Astrocyte (in vitro differentiated cells and primary cell): ENCODE measurements at regions not wholly inside any gene's neighbourhood (a gene's known extent, or its start where the extent isn't known, plus 50 kb on each side); places are given as distances from the start of the nearest gene placed in this dataset.

Source experiments
- DNase-seq: peaks from one replicate; pipeline ENCODE4 v3.0.0-alpha.2; 2010; ENCODE audit warnings: low read depth
- FAIRE-seq: peaks from 2 replicates; lab custom pipeline; 2011; peaks lifted over from hg19 to GRCh38; lab: Jason Lieb, UNC
- H2AFZ ChIP-seq: 2 replicates; pipeline ENCODE4 v1.6.0; 2012; ENCODE audit warnings: low read depth, low read length, inconsistent platforms
- H3K27ac ChIP-seq: 2 replicates; pipeline ENCODE4 v1.5.1; 2011; ENCODE audit warnings: low read depth, low read length, inconsistent platforms
- H3K27me3 ChIP-seq: 2 replicates; pipeline ENCODE4 v1.6.0; 2011; ENCODE audit warnings: low read length, inconsistent platforms; ENCODE audit not compliant: insufficient read depth
- H3K36me3 ChIP-seq: 2 replicates; pipeline ENCODE4 v1.5.1; 2011; ENCODE audit warnings: low read length, inconsistent platforms; ENCODE audit not compliant: insufficient read depth
- H3K4me1 ChIP-seq: 2 replicates; pipeline ENCODE4 v1.5.1; 2011; ENCODE audit warnings: low read length, inconsistent platforms; ENCODE audit not compliant: insufficient read depth
- H3K4me2 ChIP-seq: 2 replicates; pipeline ENCODE4 v1.6.0; 2012; ENCODE audit warnings: low read length, inconsistent platforms
- H3K4me3 ChIP-seq: 2 replicates; pipeline ENCODE4 v1.5.1; 2011; ENCODE audit warnings: low read depth, mild to moderate bottlenecking, low read length, inconsistent platforms; ENCODE audit not compliant: insufficient read depth
- H3K79me2 ChIP-seq: 2 replicates; pipeline ENCODE4 v1.6.0; 2012; ENCODE audit warnings: mild to moderate bottlenecking, low read length, inconsistent platforms; ENCODE audit not compliant: insufficient read depth
- H3K9ac ChIP-seq: 2 replicates; pipeline ENCODE4 v1.6.0; 2012; ENCODE audit warnings: mild to moderate bottlenecking, low read length, inconsistent platforms
- H3K9me3 ChIP-seq: 2 replicates; pipeline ENCODE4 v1.5.1; 2012; ENCODE audit warnings: low read depth, mild to moderate bottlenecking, low read length, inconsistent platforms; ENCODE audit not compliant: insufficient read depth
- H4K20me1 ChIP-seq: 2 replicates; pipeline ENCODE4 v1.6.0; 2012; ENCODE audit warnings: low read length, inconsistent platforms; ENCODE audit not compliant: insufficient read depth
- H3K27ac Mint-ChIP-seq: one replicate; pipeline ENCODE4 v1.8.0; 2021; ENCODE audit warnings: mild to moderate bottlenecking, mixed read lengths; ENCODE audit not compliant: unreplicated experiment
- H3K27me3 Mint-ChIP-seq: one replicate; pipeline ENCODE4 v1.8.0; 2021; ENCODE audit warnings: low read depth, mixed read lengths; ENCODE audit not compliant: unreplicated experiment
- H3K36me3 Mint-ChIP-seq: one replicate; pipeline ENCODE4 v1.8.0; 2021; ENCODE audit warnings: low read depth, mixed read lengths; ENCODE audit not compliant: unreplicated experiment
- H3K4me1 Mint-ChIP-seq: one replicate; pipeline ENCODE4 v1.8.0; 2021; ENCODE audit warnings: low read depth, mixed read lengths; ENCODE audit not compliant: unreplicated experiment
- H3K4me3 Mint-ChIP-seq: one replicate; pipeline ENCODE4 v1.8.0; 2021; ENCODE audit warnings: mild to moderate bottlenecking, moderate library complexity, mixed read lengths; ENCODE audit not compliant: unreplicated experiment
- H3K9me3 Mint-ChIP-seq: one replicate; pipeline ENCODE4 v1.8.0; 2021; ENCODE audit warnings: mild to moderate bottlenecking, mixed read lengths; ENCODE audit not compliant: unreplicated experiment
- EZH2 ChIP-seq: IDR thresholded peaks from 2 replicates; pipeline ENCODE4 v1.6.1; 2012; ENCODE audit warnings: mild to moderate bottlenecking, low read length, inconsistent platforms; ENCODE audit not compliant: insufficient read depth
- TF ChIP-seq, protein P1 (sequence below): IDR thresholded peaks from 2 replicates; pipeline ENCODE4 v1.5.1; 2011; ENCODE audit warnings: low read depth, mild to moderate bottlenecking, inconsistent platforms, low read length, moderate library complexity; ENCODE audit not compliant: insufficient read depth

DNA sequence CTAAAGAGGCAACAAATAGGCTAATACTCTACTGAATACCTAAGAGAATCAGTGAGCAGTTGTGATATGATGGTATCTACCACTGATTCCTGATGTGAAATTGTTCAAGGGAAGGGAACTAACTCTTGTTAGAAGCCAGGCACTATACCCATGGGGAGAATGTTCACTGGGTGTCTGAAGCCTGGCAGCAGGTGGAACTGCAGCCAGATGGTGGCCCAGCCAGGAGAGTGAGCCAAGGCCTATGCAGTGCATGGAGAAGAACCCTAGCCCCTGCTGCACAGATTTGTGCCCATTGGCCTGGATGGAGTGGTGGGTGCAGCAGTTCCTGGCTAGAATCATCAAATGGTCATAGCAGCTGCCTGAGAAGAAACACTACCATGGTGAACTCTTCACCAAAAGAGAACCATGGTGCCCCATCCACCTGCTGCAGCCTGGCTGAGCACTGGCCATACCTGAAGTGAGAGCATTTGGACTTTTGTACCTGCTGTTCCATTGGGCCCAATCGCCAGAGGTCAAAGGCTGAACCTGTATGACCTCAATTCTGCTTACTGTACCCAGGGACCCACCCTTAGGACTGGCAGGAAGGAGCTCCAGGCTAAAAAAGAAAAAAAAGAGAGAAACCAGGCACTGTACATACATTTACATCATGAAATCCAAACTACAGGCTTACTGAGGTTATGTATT lies 118.8 kb upstream of the IVNS1ABP start:
- FAIRE-seq = no peak
- no peaks in the 10 kb centered on the region for H3K9me3 Mint-ChIP-seq

DNA sequence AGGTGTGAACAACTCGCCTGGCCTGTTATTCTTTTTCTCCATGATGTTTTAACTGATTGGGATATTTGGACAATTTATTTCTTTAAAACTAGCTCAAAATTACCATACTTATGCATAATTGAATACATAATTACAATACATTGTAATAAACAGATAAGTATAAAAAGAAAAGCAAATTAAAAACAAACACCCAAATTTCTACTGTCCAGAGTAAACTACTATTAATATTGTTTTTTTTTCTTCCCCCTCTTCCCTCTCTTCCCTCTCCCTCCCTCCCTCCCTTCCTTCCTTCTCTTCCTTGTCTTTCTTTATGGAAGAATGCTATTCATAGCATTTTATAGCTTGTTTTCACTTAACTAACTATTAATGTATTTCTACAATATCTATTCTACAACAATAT lies 117.7 kb upstream of the IVNS1ABP start:
- no peaks in the 10 kb centered on the region for H3K4me1 Mint-ChIP-seq
- H3K27me3 ChIP-seq = no peaks in the 10 kb centered on the region
- no peaks in the 10 kb centered on the region for H3K36me3 ChIP-seq
- no peaks in the 10 kb centered on the region for H3K79me2 ChIP-seq
- no peak overlapping the region for H3K27ac Mint-ChIP-seq
- H3K4me1 ChIP-seq = peaks cover 8% of the 10 kb centered on the region
- H3K9me3 ChIP-seq = no peaks in the 10 kb centered on the region
- H3K9ac ChIP-seq = no peak overlapping the region
- DNase-seq = no peak
- TF ChIP-seq, protein P1, sequence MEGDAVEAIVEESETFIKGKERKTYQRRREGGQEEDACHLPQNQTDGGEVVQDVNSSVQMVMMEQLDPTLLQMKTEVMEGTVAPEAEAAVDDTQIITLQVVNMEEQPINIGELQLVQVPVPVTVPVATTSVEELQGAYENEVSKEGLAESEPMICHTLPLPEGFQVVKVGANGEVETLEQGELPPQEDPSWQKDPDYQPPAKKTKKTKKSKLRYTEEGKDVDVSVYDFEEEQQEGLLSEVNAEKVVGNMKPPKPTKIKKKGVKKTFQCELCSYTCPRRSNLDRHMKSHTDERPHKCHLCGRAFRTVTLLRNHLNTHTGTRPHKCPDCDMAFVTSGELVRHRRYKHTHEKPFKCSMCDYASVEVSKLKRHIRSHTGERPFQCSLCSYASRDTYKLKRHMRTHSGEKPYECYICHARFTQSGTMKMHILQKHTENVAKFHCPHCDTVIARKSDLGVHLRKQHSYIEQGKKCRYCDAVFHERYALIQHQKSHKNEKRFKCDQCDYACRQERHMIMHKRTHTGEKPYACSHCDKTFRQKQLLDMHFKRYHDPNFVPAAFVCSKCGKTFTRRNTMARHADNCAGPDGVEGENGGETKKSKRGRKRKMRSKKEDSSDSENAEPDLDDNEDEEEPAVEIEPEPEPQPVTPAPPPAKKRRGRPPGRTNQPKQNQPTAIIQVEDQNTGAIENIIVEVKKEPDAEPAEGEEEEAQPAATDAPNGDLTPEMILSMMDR = no peak
- no peak for TF ChIP-seq EZH2
- FAIRE-seq = no peak
- H3K4me2 ChIP-seq = no peak overlapping the region
- no peaks in the 10 kb centered on the region for H4K20me1 ChIP-seq
- H3K9me3 Mint-ChIP-seq = peaks cover under 1% of the 10 kb centered on the region
- no peak overlapping the region for H3K27ac ChIP-seq
- H3K27me3 Mint-ChIP-seq = no peaks in the 10 kb centered on the region
- H3K4me3 ChIP-seq = no peak overlapping the region
- H2AFZ ChIP-seq = no peak overlapping the region
- H3K36me3 Mint-ChIP-seq = no peaks in the 10 kb centered on the region
- no peak overlapping the region for H3K4me3 Mint-ChIP-seq

More for the DNA sequence above, 118.8 kb upstream of the IVNS1ABP start:
- Histone ChIP-seq H3K4me3 (no peak overlapping the region), H3K9me3 (no peaks in the 10 kb centered on the region), H2AFZ (no peak overlapping the region), H3K4me1 (peaks cover 11% of the 10 kb centered on the region), H3K27ac (no peak overlapping the region), H4K20me1 (no peaks in the 10 kb centered on the region), H3K9ac (no peak overlapping the region), H3K4me2 (no peak overlapping the region), H3K27me3 (no peaks in the 10 kb centered on the region), H3K36me3 (no peaks in the 10 kb centered on the region), H3K79me2 (no peaks in the 10 kb centered on the region)
- no peak for TF ChIP-seq EZH2
- TF ChIP-seq, protein P1 = no peak
- H3K4me3 Mint-ChIP-seq = no peak overlapping the region
- no peaks in the 10 kb centered on the region for H3K36me3 Mint-ChIP-seq
- no peaks in the 10 kb centered on the region for H3K27me3 Mint-ChIP-seq
- DNase-seq = no peak
- peaks cover 3% of the 10 kb centered on the region for H3K4me1 Mint-ChIP-seq
- no peak overlapping the region for H3K27ac Mint-ChIP-seq

DNA sequence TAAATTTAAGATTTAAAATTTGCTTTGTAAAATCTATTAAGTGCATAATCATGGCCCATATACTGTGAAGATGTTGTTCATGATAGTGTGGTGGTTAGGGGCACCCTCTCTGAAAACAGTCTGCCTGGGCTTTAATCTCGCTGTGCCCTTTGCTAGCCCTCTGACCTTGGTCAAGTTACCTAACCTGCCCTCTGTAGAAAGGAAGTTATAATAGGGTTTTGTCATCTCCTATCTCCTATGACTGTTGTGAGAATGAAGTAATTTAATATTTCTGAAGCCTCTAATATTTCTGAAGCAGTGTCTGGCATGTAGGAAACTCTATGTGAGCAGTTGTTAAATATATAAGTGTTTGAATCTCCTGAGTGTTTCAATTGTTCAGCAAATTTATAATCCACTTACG lies 116.6 kb upstream of the IVNS1ABP start:
- no peak overlapping the region for H3K27ac ChIP-seq
- H3K79me2 ChIP-seq = no peaks in the 10 kb centered on the region
- no peaks in the 10 kb centered on the region for H3K36me3 Mint-ChIP-seq
- no peaks in the 10 kb centered on the region for H3K9me3 ChIP-seq
- H4K20me1 ChIP-seq = no peaks in the 10 kb centered on the region
- H3K9ac ChIP-seq = no peak overlapping the region
- no peak overlapping the region for H3K4me2 ChIP-seq
- H3K27me3 Mint-ChIP-seq = no peaks in the 10 kb centered on the region
- H3K36me3 ChIP-seq = no peaks in the 10 kb centered on the region
- H3K4me3 ChIP-seq = no peak overlapping the region
- H3K27ac Mint-ChIP-seq = no peak overlapping the region
- H2AFZ ChIP-seq = no peak overlapping the region
- H3K9me3 Mint-ChIP-seq = peaks cover 4% of the 10 kb centered on the region
- DNase-seq (no peak), FAIRE-seq (no peak)
- TF ChIP-seq, protein P1 = no peak
- TF ChIP-seq EZH2 = no peak
- H3K4me1 ChIP-seq = no peaks in the 10 kb centered on the region
- no peak overlapping the region for H3K4me3 Mint-ChIP-seq
- no peaks in the 10 kb centered on the region for H3K4me1 Mint-ChIP-seq
- H3K27me3 ChIP-seq = no peaks in the 10 kb centered on the region
